IMR-90 (cell line): ENCODE measurements at regions not wholly inside any gene's neighbourhood (a gene's known extent, or its start where the extent isn't known, plus 50 kb on each side); places are given as distances from the start of the nearest gene placed in this dataset.
A peak's percentile ranks its signal among the peaks of the same experiment; 100 is the strongest.

ENCODE experiments used
- ATAC-seq: fragments of 200-7000 bp; cut with Tn5 transposase; 2 replicates; pipeline ENCODE4 v1.9.1; 2020; ENCODE audit warnings: low read depth, mild to moderate bottlenecking, moderate library complexity
- BruUV-seq: library from RNA; stranded (reverse); fragments of 400-500 nt; replicated peaks from 2 replicates; lab custom pipeline; 2021; lab: Mats Ljungman, UMichigan
- CTCF ChIA-PET: fragments of 300-600 bp; formaldehyde crosslinking; extraction: SDS; loops from one replicate; lab custom pipeline; 2021; ENCODE audit warnings: antibody characterized with exemption; lab: Yijun Ruan, JAX
- POLR2A ChIA-PET: fragments of 300-600 bp; sonication (Branson Sonifier 250); formaldehyde crosslinking; loops from one replicate; lab custom pipeline; 2022; ENCODE audit warnings: antibody characterized with exemption; ENCODE audit not compliant: unreplicated experiment; lab: Charles Lee
- DNase-seq: peaks from one replicate; pipeline ENCODE4 v3.0.0; 2013
- H2AFZ ChIP-seq: replicated peaks from 2 replicates; pipeline ENCODE3; 2013; ENCODE audit warnings: low read length, mild to moderate bottlenecking; ENCODE audit not compliant: poor library complexity
- H2AK5ac ChIP-seq: 2 replicates; pipeline ENCODE4 v1.6.1; 2013; ENCODE audit warnings: low read depth, low read length, inconsistent platforms
- H2AK9ac ChIP-seq: replicated peaks from 2 replicates; pipeline ENCODE3; 2013; ENCODE audit warnings: mild to moderate bottlenecking, low read depth, low read length, moderate library complexity; ENCODE audit not compliant: poor library complexity
- H2BK120ac ChIP-seq: 2 replicates; pipeline ENCODE4 v1.6.1; 2013; ENCODE audit warnings: low read depth, low read length, inconsistent platforms
- H2BK15ac ChIP-seq: 3 replicates; pipeline ENCODE4 v1.6.1; 2013; ENCODE audit warnings: low read depth, low read length, inconsistent platforms
- H2BK20ac ChIP-seq: 2 replicates; pipeline ENCODE4 v1.6.1; 2013; ENCODE audit warnings: low read depth, mild to moderate bottlenecking, inconsistent platforms, low read length, moderate library complexity
- H2BK5ac ChIP-seq: 2 replicates; pipeline ENCODE4 v1.6.1; 2013; ENCODE audit warnings: mild to moderate bottlenecking, low read depth, low read length, inconsistent platforms; ENCODE audit not compliant: poor library complexity, severe bottlenecking
- H3K14ac ChIP-seq: replicated peaks from 2 replicates; pipeline ENCODE4 v1.6.1; 2013; ENCODE audit warnings: low read depth, low read length, inconsistent platforms
- H3K18ac ChIP-seq: 2 replicates; pipeline ENCODE4 v1.6.1; 2013; ENCODE audit warnings: low read depth, low read length, control low read depth
- H3K23ac ChIP-seq: 2 replicates; pipeline ENCODE4 v1.6.1; 2013; ENCODE audit warnings: low read depth, low read length, inconsistent platforms
- H3K27ac ChIP-seq: 2 replicates; pipeline ENCODE4 v1.5.1; 2013; ENCODE audit warnings: mild to moderate bottlenecking, control low read depth, low read length; ENCODE audit not compliant: insufficient read depth
- H3K27me3 ChIP-seq: 2 replicates; pipeline ENCODE4 v1.6.1; 2013; ENCODE audit warnings: low read length; ENCODE audit not compliant: control insufficient read depth, insufficient read depth
- H3K36me3 ChIP-seq: 2 replicates; pipeline ENCODE4 v1.6.1; 2013; ENCODE audit warnings: low read length, mixed read lengths; ENCODE audit not compliant: control insufficient read depth, insufficient read depth
- H3K4ac ChIP-seq: 2 replicates; pipeline ENCODE4 v1.6.1; 2013; ENCODE audit warnings: low read depth, low read length, inconsistent platforms
- H3K4me1 ChIP-seq: 2 replicates; pipeline ENCODE4 v1.6.1; 2013; ENCODE audit warnings: low read length, mixed read lengths; ENCODE audit not compliant: control insufficient read depth, insufficient read depth
- H3K4me2 ChIP-seq: 2 replicates; pipeline ENCODE4 v1.6.1; 2013; ENCODE audit warnings: low read depth, mild to moderate bottlenecking, control low read depth, low read length, moderate library complexity
- H3K4me3 ChIP-seq: 2 replicates; pipeline ENCODE4 v1.5.1; 2013; ENCODE audit warnings: low read depth, mild to moderate bottlenecking, control low read depth, low read length, moderate library complexity; ENCODE audit not compliant: insufficient read depth
- H3K56ac ChIP-seq: 2 replicates; pipeline ENCODE4 v1.6.1; 2013; ENCODE audit warnings: low read length, inconsistent platforms; ENCODE audit not compliant: insufficient read depth; ENCODE audit errors: extremely low read depth
- H3K79me1 ChIP-seq, 2 experiments: 2 replicates each; pipeline ENCODE4 v1.6.1; 2013; ENCODE audit warnings: low read length in 2 of 2, inconsistent platforms in 1 of 2, low read depth in 1 of 2
- H3K9ac ChIP-seq: 2 replicates; pipeline ENCODE4 v1.6.1; 2013; ENCODE audit warnings: low read depth, low read length, control low read depth
- H3K9me1 ChIP-seq: 2 replicates; pipeline ENCODE4 v1.6.1; 2013; ENCODE audit warnings: low read length, inconsistent platforms; ENCODE audit not compliant: insufficient read depth
- H3K9me3 ChIP-seq: 2 replicates; pipeline ENCODE4 v1.6.1; 2013; ENCODE audit warnings: low read length; ENCODE audit not compliant: control insufficient read depth, insufficient read depth
- H4K20me1 ChIP-seq: 2 replicates; pipeline ENCODE4 v1.6.1; 2013; ENCODE audit warnings: low read length, inconsistent platforms; ENCODE audit not compliant: insufficient read depth
- H4K5ac ChIP-seq: 2 replicates; pipeline ENCODE4 v1.6.1; 2013; ENCODE audit warnings: mild to moderate bottlenecking, low read depth, low read length, control low read depth
- H4K8ac ChIP-seq, 2 experiments: 2 replicates each; pipeline ENCODE4 v1.6.1; 2013; ENCODE audit warnings: low read depth in 2 of 2, low read length in 2 of 2, control low read depth in 1 of 2, inconsistent platforms in 1 of 2
- H4K91ac ChIP-seq: 2 replicates; pipeline ENCODE4 v1.6.1; 2013; ENCODE audit warnings: low read depth, low read length, inconsistent platforms; ENCODE audit not compliant: insufficient read depth
- CEBPB ChIP-seq: IDR thresholded peaks from 2 replicates; pipeline ENCODE4 v1.6.1; 2012; ENCODE audit warnings: low read depth, low read length, improper control_type of control experiment
- CTCF ChIP-seq: conservative IDR thresholded peaks from 2 replicates; pipeline ENCODE4 v1.5.1; 2012; ENCODE audit warnings: mild to moderate bottlenecking, low read depth, low read length, improper control_type of control experiment
- ELK1 ChIP-seq: fragments of 150-350 bp; IDR thresholded peaks from 2 replicates; pipeline ENCODE4 v1.6.1; 2016; ENCODE audit warnings: low read depth, mild to moderate bottlenecking, low read length, moderate library complexity, borderline replicate concordance
- FOS ChIP-seq: fragments of 150-350 bp; IDR thresholded peaks from 2 replicates; pipeline ENCODE4 v1.6.1; 2016; ENCODE audit warnings: low read depth, low read length
- MAZ ChIP-seq: IDR thresholded peaks from 2 replicates; pipeline ENCODE4 v1.6.1; 2012; ENCODE audit warnings: low read depth, mild to moderate bottlenecking, low read length, improper control_type of control experiment, moderate library complexity, borderline replicate concordance
- MXI1 ChIP-seq: IDR thresholded peaks from 2 replicates; pipeline ENCODE4 v1.6.1; 2012; ENCODE audit warnings: low read depth, mild to moderate bottlenecking, low read length, moderate library complexity, borderline replicate concordance
- POLR2A ChIP-seq: IDR thresholded peaks from 2 replicates; pipeline ENCODE4 v1.6.1; 2012; ENCODE audit warnings: mild to moderate bottlenecking, low read depth, low read length
- RAD21 ChIP-seq: IDR thresholded peaks from 2 replicates; pipeline ENCODE4 v1.6.1; 2012; ENCODE audit warnings: low read length, improper control_type of control experiment
- RCOR1 ChIP-seq: IDR thresholded peaks from 2 replicates; pipeline ENCODE4 v1.6.1; 2012; ENCODE audit warnings: mild to moderate bottlenecking, low read length, improper control_type of control experiment; ENCODE audit not compliant: insufficient replicate concordance
- RFX5 ChIP-seq: IDR thresholded peaks from 2 replicates; pipeline ENCODE4 v1.8.0; 2012; ENCODE audit warnings: low read depth, mild to moderate bottlenecking, low read length, moderate library complexity
- SMC3 ChIP-seq: fragments of 150-350 bp; IDR thresholded peaks from 2 replicates; pipeline ENCODE4 v1.6.1; 2016; ENCODE audit warnings: low read depth, mild to moderate bottlenecking, antibody characterized with exemption, low read length, moderate library complexity
- USF2 ChIP-seq: fragments of 150-350 bp; IDR thresholded peaks from 2 replicates; pipeline ENCODE4 v1.6.1; 2017; ENCODE audit warnings: mild to moderate bottlenecking, antibody characterized with exemption, low read length, low read depth
- WGBS, 2 experiments: methylation state at CpG; one replicate each; pipeline versions ENCODE4 v1.1.5 to v1.1.7; 2013; ENCODE audit warnings: missing lambda C conversion rate in 2 of 2; ENCODE audit not compliant: insufficient read length in 1 of 2; ENCODE audit errors: extremely low coverage in 2 of 2; 5-methylcytosine and 5-hydroxymethylcytosine counted together
- dilution Hi-C: fragments of 300-500 bp; cut with HindIII; formaldehyde crosslinking; loops from one replicate; pipeline ENCODE4 v1.14.3; 2018; ENCODE audit warnings: low sequenced_read_pairs; ENCODE audit not compliant: unreplicated experiment
- in situ Hi-C: fragments of 300-500 bp; cut with MboI; formaldehyde crosslinking; loops from 3 replicates; pipeline ENCODE4 v1.14.3; 2019; ENCODE audit warnings: low sequenced_read_pairs, inconsistent platforms, mixed read lengths
- intact Hi-C: fragments of 100-400 bp; cut with micrococcal nuclease; formaldehyde crosslinking; loops from 2 replicates; pipeline ENCODE4 v1.10.0; 2022

GRCh38 chr2:11899264-11899818 is 152.9 kb downstream of the LPIN1 start:
- Histone ChIP-seq H3K9me3 (no peaks in the 10 kb centered on the region), H3K4me1 (no peaks in the 10 kb centered on the region), H3K14ac (no peak overlapping the region), H2BK120ac (no peak overlapping the region), H3K4me3 (no peak overlapping the region), H3K9ac (no peak overlapping the region), H2AK5ac (no peak overlapping the region), H2BK15ac (no peak overlapping the region), H3K4me2 (no peak overlapping the region), H3K23ac (no peak overlapping the region), H4K8ac (no peak overlapping the region), H4K5ac (no peak overlapping the region), H4K91ac (no peak overlapping the region), H4K20me1 (no peaks in the 10 kb centered on the region), H3K56ac (no peak overlapping the region), H3K9me1 (no peaks in the 10 kb centered on the region), H3K36me3 (no peaks in the 10 kb centered on the region), H3K27me3 (no peaks in the 10 kb centered on the region; the same call in 1 of the 2 replicates), H2AK9ac (no peak overlapping the region), H3K79me1 (no peaks in the 10 kb centered on the region), H3K4ac (no peak overlapping the region), H2BK20ac (no peak overlapping the region), H2AFZ (no peak overlapping the region), H2BK5ac (no peak overlapping the region), H3K27ac (no peak overlapping the region), H3K18ac (no peak overlapping the region)
- CTCF ChIA-PET: no interaction called here
- in situ Hi-C loops (no loop called here), intact Hi-C loops (no loop called here), dilution Hi-C loops (no loop called here)
- DNase-seq (peak; percentile 63), ATAC-seq (peak; percentile 74)
- BruUV-seq: no TSS peak
- TF ChIP-seq POLR2A (no peak), CEBPB (no peak), CTCF (no peak), SMC3 (no peak), FOS (no peak), RCOR1 (no peak), ELK1 (no peak), USF2 (no peak), MAZ (no peak), RAD21 (no peak), MXI1 (no peak), RFX5 (no peak)
- POLR2A ChIA-PET: no interaction called here
- no CpG with 5 or more reads among the region's 7 CpGs for WGBS, 2 experiments
